ENCODE measurements at regions not wholly inside any gene's neighbourhood (a gene's known extent, or its start where the extent isn't known, plus 50 kb on each side); places are given as distances from the start of the nearest gene placed in this dataset.

GRCh38 chr14:53581504-53581903, 375.1 kb downstream of the BMP4 start:
- Histone ChIP-seq H3K4me3 (replicated peaks in 1 of 3; ENCODE audit: low read depth in 2 of 3, low read length in 3 of 3) (no peak overlapping the region), H4K20me1 (ENCODE audit: insufficient read depth, low read length) (no peaks in the 10 kb centered on the region), H2AFZ (ENCODE audit: insufficient read depth, low read depth, low read length, poor library complexity, severe bottlenecking) (no peak overlapping the region), H3K4me2 (replicated peaks; ENCODE audit: extremely low read depth, low read length, poor library complexity, severe bottlenecking) (no peak overlapping the region), H3K9ac (ENCODE audit: insufficient read depth, low read length, poor library complexity, severe bottlenecking) (no peak overlapping the region), H3K36me3 (replicated peaks in 1 of 2; ENCODE audit: control insufficient read depth in 1 of 2, insufficient read depth in 2 of 2, low read length in 2 of 2) (no peaks in the 10 kb centered on the region), H3K27ac (ENCODE audit: low read depth in 1 of 2, low read length in 2 of 2) (no peak overlapping the region), H3K9me3 (replicated peaks in 1 of 2; ENCODE audit: control insufficient read depth in 1 of 2, insufficient read depth in 1 of 2, low read length in 2 of 2) (no peaks in the 10 kb centered on the region), H3K27me3 (ENCODE audit: control insufficient read depth in 2 of 2, insufficient read depth in 2 of 2, low read length in 2 of 2) (no peaks in the 10 kb centered on the region), H3K79me2 (ENCODE audit: insufficient read depth, low read length) (no peaks in the 10 kb centered on the region), H3K4me1 (ENCODE audit: control insufficient read depth in 1 of 2, insufficient read depth in 2 of 2, low read length in 2 of 2) (no peaks in the 10 kb centered on the region)
- no CpG with 5 or more reads among the region's 1 CpG for WGBS (ENCODE audit: insufficient coverage)
- Mint-ChIP-seq H3K36me3 (no peaks in the 10 kb centered on the region), H3K9me3 (peaks cover 0 to 10% (median 2%) of the 10 kb centered on the region in 7 donors), H3K4me3 (no peak overlapping the region), H3K27ac (no peak overlapping the region), H3K27me3 (ENCODE audit: low read depth in 3 of 3) (peaks cover 0 to 4% (median 0%) of the 10 kb centered on the region in 3 donors), H3K4me1 (no peaks in the 10 kb centered on the region)
- no peak for TF ChIP-seq CTCF (IDR thresholded peaks at IDR 0.05)
- no peak for DNase-seq
- intact Hi-C loops (cut with micrococcal nuclease) = no loop called here

GRCh38 chr14:53571641-53572328, 384.8 kb downstream of the BMP4 start:
- Histone ChIP-seq H3K27ac (ENCODE audit: low read depth in 1 of 2, low read length in 2 of 2) (no peak overlapping the region), H3K36me3 (replicated peaks in 1 of 2; ENCODE audit: control insufficient read depth in 1 of 2, insufficient read depth in 2 of 2, low read length in 2 of 2) (no peaks in the 10 kb centered on the region), H3K27me3 (ENCODE audit: control insufficient read depth in 2 of 2, insufficient read depth in 2 of 2, low read length in 2 of 2) (peaks cover 6% of the 10 kb centered on the region in 2 donors), H2AFZ (ENCODE audit: insufficient read depth, low read depth, low read length, poor library complexity, severe bottlenecking) (no peak overlapping the region), H4K20me1 (ENCODE audit: insufficient read depth, low read length) (no peaks in the 10 kb centered on the region), H3K4me3 (replicated peaks in 1 of 3; ENCODE audit: low read depth in 2 of 3, low read length in 3 of 3) (no peak overlapping the region), H3K4me1 (ENCODE audit: control insufficient read depth in 1 of 2, insufficient read depth in 2 of 2, low read length in 2 of 2) (no peaks in the 10 kb centered on the region), H3K9me3 (replicated peaks in 1 of 2; ENCODE audit: control insufficient read depth in 1 of 2, insufficient read depth in 1 of 2, low read length in 2 of 2) (no peaks in the 10 kb centered on the region), H3K79me2 (ENCODE audit: insufficient read depth, low read length) (no peaks in the 10 kb centered on the region), H3K4me2 (replicated peaks; ENCODE audit: extremely low read depth, low read length, poor library complexity, severe bottlenecking) (no peak overlapping the region), H3K9ac (ENCODE audit: insufficient read depth, low read length, poor library complexity, severe bottlenecking) (no peak overlapping the region)
- no peaks in the 10 kb centered on the region for H3K36me3 Mint-ChIP-seq
- no peak for TF ChIP-seq CTCF (IDR thresholded peaks at IDR 0.05)
- peak overlapping the region in 1 of 7 donors; percentile 26 for H3K27ac Mint-ChIP-seq
- H3K9me3 Mint-ChIP-seq = peaks cover 2 to 8% (median 5%) of the 10 kb centered on the region in 7 donors
- intact Hi-C loops (cut with micrococcal nuclease) = no loop called here
- H3K4me1 Mint-ChIP-seq = no peaks in the 10 kb centered on the region
- H3K4me3 Mint-ChIP-seq = peak overlapping the region in 1 of 2 donors; percentile 16
- no CpG with 5 or more reads among the region's 5 CpGs for WGBS (ENCODE audit: insufficient coverage)
- peaks cover 0 to 6% (median 3%) of the 10 kb centered on the region in 3 donors for H3K27me3 Mint-ChIP-seq (ENCODE audit: low read depth in 3 of 3)
- no peak for DNase-seq

All from CD14-positive monocyte (primary cell).